ENCODE measurements at regions not wholly inside any gene's neighbourhood (a gene's known extent, or its start where the extent isn't known, plus 50 kb on each side); places are given as distances from the start of the nearest gene placed in this dataset.

GRCh38 chr4:10186228-10187214 is 69.9 kb upstream of the WDR1 start:
- Mint-ChIP-seq H3K27ac (no peak overlapping the region), H3K4me3 (no peak overlapping the region), H3K4me1 (peaks cover 21% of the 10 kb centered on the region), H3K36me3 (peaks cover under 1% of the 10 kb centered on the region), H3K9me3 (no peaks in the 10 kb centered on the region), H3K27me3 (no peaks in the 10 kb centered on the region)
- no peak for DNase-seq

GRCh38 chr4:10185518-10186227 is 69.1 kb upstream of the WDR1 start:
- no peak overlapping the region for H3K27ac Mint-ChIP-seq
- no peak for DNase-seq
- peaks cover 9% of the 10 kb centered on the region for H3K36me3 Mint-ChIP-seq
- peaks cover 4% of the 10 kb centered on the region for H3K9me3 Mint-ChIP-seq
- no peaks in the 10 kb centered on the region for H3K27me3 Mint-ChIP-seq
- peaks cover 30% of the 10 kb centered on the region for H3K4me1 Mint-ChIP-seq
- H3K4me3 Mint-ChIP-seq, result no peak overlapping the region

- H3K27ac Mint-ChIP-seq, result no peak overlapping the region
- peaks cover 5% of the 10 kb centered on the region for H3K9me3 Mint-ChIP-seq
- H3K4me1 Mint-ChIP-seq, result peaks cover 30% of the 10 kb centered on the region
- peaks cover 9% of the 10 kb centered on the region for H3K36me3 Mint-ChIP-seq
- no peak for DNase-seq
- no peaks in the 10 kb centered on the region for H3K27me3 Mint-ChIP-seq
- no peak overlapping the region for H3K4me3 Mint-ChIP-seq
These were observed 67.9 kb upstream of the WDR1 start for GRCh38 chr4:10184501-10184938.

- Mint-ChIP-seq H3K27ac (no peak overlapping the region), H3K4me1 (peaks cover 30% of the 10 kb centered on the region), H3K4me3 (no peak overlapping the region), H3K36me3 (peaks cover 9% of the 10 kb centered on the region), H3K9me3 (peaks cover 5% of the 10 kb centered on the region), H3K27me3 (no peaks in the 10 kb centered on the region)
- no peak for DNase-seq
These were observed 67.4 kb upstream of the WDR1 start for GRCh38 chr4:10184041-10184440.

- no peak for DNase-seq
- Mint-ChIP-seq H3K27ac (no peak overlapping the region), H3K36me3 (peaks cover 9% of the 10 kb centered on the region), H3K27me3 (no peaks in the 10 kb centered on the region), H3K4me3 (no peak overlapping the region), H3K4me1 (peaks cover 30% of the 10 kb centered on the region), H3K9me3 (peaks cover 5% of the 10 kb centered on the region)
These were observed 66.9 kb upstream of the WDR1 start for GRCh38 chr4:10183462-10183861.

- DNase-seq, result peak; percentile 40
- Mint-ChIP-seq H3K27ac (peak overlapping the region; percentile 25), H3K27me3 (no peaks in the 10 kb centered on the region), H3K36me3 (peaks cover 9% of the 10 kb centered on the region), H3K4me3 (no peak overlapping the region), H3K9me3 (peaks cover 5% of the 10 kb centered on the region), H3K4me1 (peaks cover 30% of the 10 kb centered on the region)
These were observed 66.1 kb upstream of the WDR1 start for GRCh38 chr4:10182446-10183424.

- H3K4me3 Mint-ChIP-seq, result no peak overlapping the region
- peaks cover 28% of the 10 kb centered on the region for H3K4me1 Mint-ChIP-seq
These were observed 65.3 kb upstream of the WDR1 start for GRCh38 chr4:10181745-10182445.

GRCh38 chr4:10180927-10181744 is 64.5 kb upstream of the WDR1 start:
- Mint-ChIP-seq H3K27me3 (no peaks in the 10 kb centered on the region), H3K27ac (peak overlapping the region; percentile 90), H3K36me3 (peaks cover 9% of the 10 kb centered on the region), H3K9me3 (peaks cover 5% of the 10 kb centered on the region), H3K4me1 (peaks cover 28% of the 10 kb centered on the region), H3K4me3 (peak overlapping the region; percentile 32)
- peak; percentile 34 for DNase-seq

More at GRCh38 chr4:10181745-10182445, 65.3 kb upstream of the WDR1 start:
- H3K27ac Mint-ChIP-seq, result peak overlapping the region; percentile 90
- peaks cover 5% of the 10 kb centered on the region for H3K9me3 Mint-ChIP-seq
- DNase-seq, result no peak
- H3K27me3 Mint-ChIP-seq, result no peaks in the 10 kb centered on the region
- peaks cover 9% of the 10 kb centered on the region for H3K36me3 Mint-ChIP-seq

- no peak for DNase-seq
- peak overlapping the region; percentile 90 for H3K27ac Mint-ChIP-seq
- no peak overlapping the region for H3K4me3 Mint-ChIP-seq
- H3K27me3 Mint-ChIP-seq, result no peaks in the 10 kb centered on the region
- peaks cover 5% of the 10 kb centered on the region for H3K9me3 Mint-ChIP-seq
- H3K4me1 Mint-ChIP-seq, result peaks cover 28% of the 10 kb centered on the region
- peaks cover 9% of the 10 kb centered on the region for H3K36me3 Mint-ChIP-seq
These were observed 64.0 kb upstream of the WDR1 start for GRCh38 chr4:10180603-10180926.

GRCh38 chr4:10179957-10180602 is 63.5 kb upstream of the WDR1 start:
- H3K4me1 Mint-ChIP-seq, result peaks cover 28% of the 10 kb centered on the region
- H3K27me3 Mint-ChIP-seq, result no peaks in the 10 kb centered on the region
- no peak for DNase-seq
- H3K9me3 Mint-ChIP-seq, result peaks cover 5% of the 10 kb centered on the region
- peaks cover 9% of the 10 kb centered on the region for H3K36me3 Mint-ChIP-seq
- no peak overlapping the region for H3K4me3 Mint-ChIP-seq
- no peak overlapping the region for H3K27ac Mint-ChIP-seq

GRCh38 chr4:10178763-10179162 is 62.2 kb upstream of the WDR1 start:
- Mint-ChIP-seq H3K9me3 (peaks cover 5% of the 10 kb centered on the region), H3K4me3 (no peak overlapping the region), H3K4me1 (peaks cover 28% of the 10 kb centered on the region), H3K27ac (no peak overlapping the region), H3K36me3 (peaks cover 9% of the 10 kb centered on the region), H3K27me3 (no peaks in the 10 kb centered on the region)
- DNase-seq, result no peak

- H3K9me3 Mint-ChIP-seq, result peaks cover 2% of the 10 kb centered on the region
- no peaks in the 10 kb centered on the region for H3K36me3 Mint-ChIP-seq
- no peaks in the 10 kb centered on the region for H3K27me3 Mint-ChIP-seq
- no peak for DNase-seq
- no peak overlapping the region for H3K27ac Mint-ChIP-seq
- no peak overlapping the region for H3K4me3 Mint-ChIP-seq
- H3K4me1 Mint-ChIP-seq, result no peaks in the 10 kb centered on the region
These were observed 59.0 kb upstream of the WDR1 start for GRCh38 chr4:10175626-10176025.
